Activated CD8-positive, alpha-beta T cell treated with anti-CD3 and anti-CD28 coated beads for 36 hours (primary cell): ENCODE measurements at regions not wholly inside any gene's neighbourhood (a gene's known extent, or its start where the extent isn't known, plus 50 kb on each side); places are given as distances from the start of the nearest gene placed in this dataset.

ENCODE experiments used
- ATAC-seq: fragments of 200-7000 bp; cut with Tn5 transposase; one replicate; pipeline ENCODE4 v1.10.0; 2021; ENCODE audit warnings: mild to moderate bottlenecking, moderate library complexity
- CTCF ChIA-PET: fragments of 350-600 bp; sonication (Branson Sonifier 250); formaldehyde crosslinking; loops from one replicate; lab custom pipeline; 2021; ENCODE audit warnings: antibody characterized with exemption; lab: Charles Lee
- POLR2A ChIA-PET: fragments of 350-600 bp; sonication (Branson Sonifier 250); formaldehyde crosslinking; loops from one replicate; lab custom pipeline; 2021; ENCODE audit warnings: antibody characterized with exemption; lab: Charles Lee
- DNase-seq: peaks from one replicate; pipeline ENCODE4 v3.0.0-alpha.2; 2020
- H3K27ac Mint-ChIP-seq: one replicate; pipeline ENCODE4 v1.8.0; 2021; ENCODE audit warnings: mild to moderate bottlenecking, mixed read lengths
- H3K27me3 Mint-ChIP-seq: one replicate; pipeline ENCODE4 v1.8.0; 2021; ENCODE audit warnings: mixed read lengths
- H3K36me3 Mint-ChIP-seq: one replicate; pipeline ENCODE4 v1.8.0; 2021; ENCODE audit warnings: low read depth, mixed read lengths
- H3K4me1 Mint-ChIP-seq: one replicate; pipeline ENCODE4 v1.8.0; 2021; ENCODE audit warnings: low read depth, mixed read lengths
- H3K4me3 Mint-ChIP-seq: one replicate; pipeline ENCODE4 v1.8.0; 2021; ENCODE audit warnings: mild to moderate bottlenecking, moderate library complexity, mixed read lengths
- H3K9me3 Mint-ChIP-seq: one replicate; pipeline ENCODE4 v1.8.0; 2021; ENCODE audit warnings: mixed read lengths
- intact Hi-C: fragments of 100-400 bp; cut with micrococcal nuclease; formaldehyde crosslinking; loops from one replicate; pipeline ENCODE4 v1.10.0; 2022
- TF ChIP-seq, protein P1 (sequence below): fragments of 200-600 bp; IDR thresholded peaks from one replicate; pipeline ENCODE4 v1.8.0; 2022; ENCODE audit warnings: antibody characterized with exemption, mild to moderate bottlenecking

DNA sequence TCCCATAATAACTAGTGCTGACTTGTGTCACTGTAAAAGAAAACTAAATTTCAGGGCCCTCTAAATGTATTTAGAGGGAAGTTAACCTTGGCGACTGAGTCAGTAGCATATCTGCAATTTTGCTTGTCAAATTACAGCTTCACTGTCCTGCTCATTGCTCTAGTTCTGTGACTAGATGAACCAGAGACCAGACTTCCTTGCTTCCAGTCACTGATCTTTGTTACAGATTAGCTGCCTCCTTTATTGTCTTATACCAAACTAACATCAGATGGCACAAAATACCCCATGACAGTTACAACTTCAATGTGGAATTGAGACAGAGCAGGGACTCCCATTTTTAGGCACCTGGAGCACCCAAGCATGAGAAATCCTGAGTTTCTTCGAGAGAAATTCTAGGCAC, 79.9 kb upstream of the POM121L12 start:
- H3K36me3 Mint-ChIP-seq: no peaks in the 10 kb centered on the region
- TF ChIP-seq, protein P1, sequence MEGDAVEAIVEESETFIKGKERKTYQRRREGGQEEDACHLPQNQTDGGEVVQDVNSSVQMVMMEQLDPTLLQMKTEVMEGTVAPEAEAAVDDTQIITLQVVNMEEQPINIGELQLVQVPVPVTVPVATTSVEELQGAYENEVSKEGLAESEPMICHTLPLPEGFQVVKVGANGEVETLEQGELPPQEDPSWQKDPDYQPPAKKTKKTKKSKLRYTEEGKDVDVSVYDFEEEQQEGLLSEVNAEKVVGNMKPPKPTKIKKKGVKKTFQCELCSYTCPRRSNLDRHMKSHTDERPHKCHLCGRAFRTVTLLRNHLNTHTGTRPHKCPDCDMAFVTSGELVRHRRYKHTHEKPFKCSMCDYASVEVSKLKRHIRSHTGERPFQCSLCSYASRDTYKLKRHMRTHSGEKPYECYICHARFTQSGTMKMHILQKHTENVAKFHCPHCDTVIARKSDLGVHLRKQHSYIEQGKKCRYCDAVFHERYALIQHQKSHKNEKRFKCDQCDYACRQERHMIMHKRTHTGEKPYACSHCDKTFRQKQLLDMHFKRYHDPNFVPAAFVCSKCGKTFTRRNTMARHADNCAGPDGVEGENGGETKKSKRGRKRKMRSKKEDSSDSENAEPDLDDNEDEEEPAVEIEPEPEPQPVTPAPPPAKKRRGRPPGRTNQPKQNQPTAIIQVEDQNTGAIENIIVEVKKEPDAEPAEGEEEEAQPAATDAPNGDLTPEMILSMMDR: no peak
- DNase-seq: no peak
- POLR2A ChIA-PET: no interaction called here
- no peak overlapping the region for H3K4me3 Mint-ChIP-seq
- CTCF ChIA-PET: no interaction called here
- H3K27ac Mint-ChIP-seq: no peak overlapping the region
- no peaks in the 10 kb centered on the region for H3K27me3 Mint-ChIP-seq
- peaks cover 12% of the 10 kb centered on the region for H3K9me3 Mint-ChIP-seq
- no peaks in the 10 kb centered on the region for H3K4me1 Mint-ChIP-seq
- intact Hi-C loops: no loop called here
- no peak for ATAC-seq

DNA sequence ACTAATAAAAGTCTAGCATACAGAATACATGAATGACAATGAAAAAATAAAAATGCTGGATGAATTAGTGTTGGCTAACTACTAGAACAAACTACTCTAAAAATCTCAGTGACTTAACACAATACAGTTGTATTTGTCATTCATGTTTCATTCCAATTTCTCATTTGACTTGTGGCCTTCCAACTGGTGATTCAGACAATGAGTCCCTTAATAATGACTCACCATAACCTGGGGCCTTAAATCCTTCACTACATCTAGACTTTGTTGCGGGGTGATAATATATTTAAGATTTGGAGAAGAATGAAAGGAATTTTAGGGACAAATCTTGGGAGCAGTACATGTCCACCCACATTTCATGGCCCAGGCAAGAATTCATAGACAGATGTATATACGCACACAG, 90.5 kb upstream of the POM121L12 start:
- DNase-seq: no peak
- TF ChIP-seq, protein P1: no peak
- no peaks in the 10 kb centered on the region for H3K27me3 Mint-ChIP-seq
- no peak overlapping the region for H3K4me3 Mint-ChIP-seq
- CTCF ChIA-PET: no interaction called here
- H3K36me3 Mint-ChIP-seq: no peaks in the 10 kb centered on the region
- H3K4me1 Mint-ChIP-seq: no peaks in the 10 kb centered on the region
- POLR2A ChIA-PET: no interaction called here
- intact Hi-C loops: no loop called here
- no peak overlapping the region for H3K27ac Mint-ChIP-seq
- peaks cover 19% of the 10 kb centered on the region for H3K9me3 Mint-ChIP-seq
- no peak for ATAC-seq

DNA sequence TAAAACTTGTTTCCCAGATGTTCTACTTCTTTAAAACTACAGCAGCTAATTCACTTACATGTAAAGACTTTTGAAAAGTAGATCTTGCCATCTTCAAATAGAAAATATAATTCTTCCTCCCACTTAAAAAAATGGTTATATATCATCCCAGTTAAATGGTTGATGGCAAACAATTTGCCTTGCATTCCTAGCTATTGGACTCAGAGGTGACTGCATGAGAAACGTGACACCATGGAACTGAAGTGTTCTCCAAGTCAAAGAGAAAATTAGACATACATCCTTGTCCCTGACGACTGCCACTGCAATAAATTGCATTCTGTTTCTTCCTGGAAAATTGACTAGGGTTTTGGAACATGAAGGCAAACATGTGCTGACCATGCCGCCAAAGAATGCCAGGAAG, 95.0 kb upstream of the POM121L12 start:
- Mint-ChIP-seq H3K27me3 (no peaks in the 10 kb centered on the region), H3K36me3 (no peaks in the 10 kb centered on the region), H3K9me3 (peaks cover 19% of the 10 kb centered on the region), H3K27ac (no peak overlapping the region), H3K4me1 (no peaks in the 10 kb centered on the region), H3K4me3 (no peak overlapping the region)
- CTCF ChIA-PET: no interaction called here
- TF ChIP-seq, protein P1: no peak
- POLR2A ChIA-PET: no interaction called here
- no peak for DNase-seq
- no peak for ATAC-seq
- intact Hi-C loops: no loop called here

DNA sequence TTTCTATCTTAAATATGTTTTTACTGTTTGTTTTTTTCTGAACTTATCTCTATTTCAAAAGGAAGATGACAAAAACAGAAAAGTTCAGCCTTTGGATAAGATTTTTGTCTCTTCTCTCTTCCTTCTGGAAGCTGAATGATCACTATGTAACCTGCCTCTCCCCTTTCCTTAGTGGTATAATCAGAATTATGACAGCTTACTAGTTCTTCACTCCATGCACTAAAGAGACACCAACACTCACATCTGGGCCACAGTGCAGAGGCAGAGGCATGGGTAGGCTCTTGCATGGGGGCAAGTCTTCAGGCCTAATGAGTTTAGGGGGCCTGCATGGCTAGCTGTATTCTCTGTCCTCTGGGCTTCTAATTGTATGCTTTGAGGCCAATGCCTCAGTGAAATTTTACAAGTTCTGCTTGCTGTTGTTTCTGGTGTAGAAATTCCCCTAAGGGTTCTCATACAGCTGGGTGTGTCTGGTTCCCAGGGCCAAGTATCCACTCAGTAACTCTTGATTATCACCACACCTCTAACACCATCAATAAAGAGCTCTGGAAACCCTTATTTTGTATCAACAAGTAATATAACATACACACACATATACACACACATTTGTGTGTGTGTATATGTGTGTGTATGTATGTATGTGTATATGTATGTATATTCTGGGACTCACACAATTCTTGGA, 96.8 kb upstream of the POM121L12 start:
- intact Hi-C loops: no loop called here
- Mint-ChIP-seq H3K4me1 (no peaks in the 10 kb centered on the region), H3K36me3 (no peaks in the 10 kb centered on the region), H3K9me3 (peaks cover 24% of the 10 kb centered on the region), H3K27ac (no peak overlapping the region), H3K27me3 (no peaks in the 10 kb centered on the region), H3K4me3 (no peak overlapping the region)
- TF ChIP-seq, protein P1: no peak
- no peak for DNase-seq
- ATAC-seq: no peak
- ChIA-PET CTCF (no interaction called here), POLR2A (no interaction called here)

DNA sequence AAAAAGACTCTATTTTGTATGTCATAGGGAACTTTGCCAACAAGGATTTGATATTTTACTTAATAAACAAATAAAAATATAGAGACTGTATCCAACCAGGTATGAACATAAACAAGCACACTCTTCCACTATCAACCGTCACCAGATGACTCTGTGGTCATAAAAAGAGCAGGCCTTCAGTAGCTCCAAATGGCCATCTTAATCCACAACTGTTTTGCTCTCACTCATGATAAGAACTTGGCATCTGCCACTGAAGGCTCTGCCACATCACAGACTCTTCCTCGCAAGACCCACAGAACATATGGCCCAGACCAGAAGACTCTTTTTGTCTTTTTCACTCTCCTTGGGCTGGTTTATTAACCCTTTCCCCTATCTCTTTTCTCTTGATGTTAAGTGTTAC, 98.7 kb upstream of the POM121L12 start:
- no peak for ATAC-seq
- ChIA-PET POLR2A (no interaction called here), CTCF (no interaction called here)
- intact Hi-C loops: no loop called here
- Mint-ChIP-seq H3K27ac (no peak overlapping the region), H3K27me3 (no peaks in the 10 kb centered on the region), H3K9me3 (peaks cover 24% of the 10 kb centered on the region), H3K36me3 (no peaks in the 10 kb centered on the region), H3K4me1 (no peaks in the 10 kb centered on the region), H3K4me3 (no peak overlapping the region)
- no peak for DNase-seq
- TF ChIP-seq, protein P1: no peak
